Stimulated activated CD4-positive, alpha-beta T cell treated with anti-CD3 and anti-CD28 coated beads, Interleukin-2, amount 100 ng/mL, for 4 hours (primary cell): ENCODE measurements at regions not wholly inside any gene's neighbourhood (a gene's known extent, or its start where the extent isn't known, plus 50 kb on each side); places are given as distances from the start of the nearest gene placed in this dataset.

Experiments
- DNase-seq: peaks from one replicate; pipeline ENCODE4 v3.0.0-alpha.2; 2020; ENCODE audit warnings: low read depth

- DNase-seq: no peak
Measured at GRCh38 chr14:100381395-100382105, 58.4 kb downstream of the SLC25A47 start.

- DNase-seq: no peak
Measured at GRCh38 chr14:100382106-100382455, 58.9 kb downstream of the SLC25A47 start.

GRCh38 chr14:100383727-100384158 is 60.6 kb downstream of the SLC25A47 start:
- peak; percentile 52 for DNase-seq

- no peak for DNase-seq
Measured at GRCh38 chr14:100384277-100384676, 61.1 kb downstream of the SLC25A47 start.

DNA sequence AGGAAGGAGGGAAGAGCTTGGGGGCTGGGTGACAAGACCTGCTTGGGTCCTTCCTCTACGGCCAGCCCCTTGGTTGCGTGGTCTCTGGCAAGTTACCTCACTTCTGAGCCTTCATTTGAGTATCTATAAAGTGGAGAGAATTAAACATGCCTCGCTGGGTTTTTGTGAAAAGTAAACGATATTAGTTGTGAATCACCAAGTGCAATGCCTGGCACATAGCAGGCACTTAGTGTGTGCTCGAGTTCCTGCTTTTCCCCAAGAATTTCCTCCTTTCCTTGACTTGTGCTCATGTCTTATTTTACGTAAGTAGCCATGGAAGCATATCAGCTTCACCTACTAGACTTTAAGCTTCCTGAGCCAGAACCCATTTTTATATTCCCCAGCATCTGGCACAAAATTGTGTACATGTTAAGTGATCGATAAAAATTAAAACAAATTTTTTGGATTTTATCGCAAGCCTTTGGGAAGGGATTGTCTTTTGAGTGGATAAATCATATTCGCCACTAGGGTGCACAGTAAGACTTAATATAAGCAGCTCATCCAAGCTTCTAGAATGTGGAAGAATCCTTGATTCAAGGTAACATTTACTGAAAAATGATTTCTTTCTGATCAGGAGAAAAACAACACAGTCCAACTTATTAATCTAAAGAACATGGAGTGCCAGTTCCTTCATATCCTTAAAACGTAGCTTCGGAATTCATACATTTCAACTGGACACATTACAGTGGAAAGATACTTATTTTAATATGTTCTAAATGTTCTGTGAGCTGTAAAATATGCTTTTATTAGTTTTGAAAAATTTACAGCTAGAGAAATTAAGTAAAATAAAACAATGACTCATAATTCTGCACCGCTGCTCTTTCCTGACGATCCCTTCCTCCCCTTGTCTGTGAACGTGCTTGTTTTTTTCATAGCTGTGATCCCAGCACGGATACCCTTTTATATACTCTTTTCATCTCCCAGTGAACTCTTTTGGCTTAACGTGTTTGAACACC is 62.0 kb downstream of the SLC25A47 start:
- DNase-seq: no peak

DNA sequence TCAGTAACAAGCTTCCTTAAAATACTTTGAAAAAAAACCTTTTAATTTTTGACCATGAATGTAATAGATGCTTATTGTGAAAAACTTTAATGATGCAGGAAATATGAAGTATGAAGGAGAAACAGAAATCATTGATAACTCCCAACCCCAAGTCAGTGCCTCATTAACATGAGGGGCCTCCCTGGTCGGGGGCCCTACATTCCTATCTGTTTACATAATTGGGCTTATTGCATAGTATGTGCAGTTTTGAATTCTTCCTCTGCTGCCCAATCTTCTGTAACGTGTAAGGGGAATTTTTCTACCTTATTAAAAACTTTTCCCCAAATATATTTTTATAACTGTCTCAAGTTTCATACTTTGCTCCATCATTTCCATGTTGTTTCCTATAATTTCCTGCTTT is 63.0 kb downstream of the SLC25A47 start:
- DNase-seq: no peak

GRCh38 chr14:100386846-100387245 is 63.7 kb downstream of the SLC25A47 start:
- no peak for DNase-seq

GRCh38 chr14:100387450-100387849 is 64.3 kb downstream of the SLC25A47 start:
- DNase-seq: no peak

GRCh38 chr14:100388103-100389054 is 65.2 kb downstream of the SLC25A47 start:
- no peak for DNase-seq

DNA sequence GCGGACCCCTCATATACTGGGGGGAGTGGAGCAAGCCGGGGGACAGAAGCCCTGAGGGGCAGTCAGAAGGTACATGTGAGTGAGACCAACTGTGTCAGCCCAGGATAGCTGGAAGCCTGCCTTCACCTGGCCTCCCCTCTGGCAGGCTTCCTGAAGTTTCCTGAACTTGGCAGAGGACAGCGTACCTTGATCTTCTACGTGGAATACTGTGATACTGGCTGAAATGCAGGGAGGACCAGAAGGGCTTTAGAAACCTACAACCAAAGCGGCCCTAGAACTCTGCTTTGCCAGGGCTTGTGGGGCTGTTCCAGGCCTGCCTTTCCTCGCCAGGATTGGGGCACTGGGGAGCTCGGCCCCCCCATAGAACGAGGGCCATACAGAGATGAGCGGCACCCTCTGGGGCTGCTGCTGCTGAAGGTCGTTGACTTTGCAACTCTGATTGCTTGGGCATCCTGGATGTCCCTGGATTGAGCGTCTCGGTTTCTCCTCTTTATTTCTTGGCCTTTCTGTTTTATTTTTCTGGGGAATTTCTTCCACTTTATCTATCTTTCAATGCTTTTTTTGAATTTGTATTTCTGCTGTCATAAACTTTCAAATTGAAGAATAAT is 66.5 kb downstream of the SLC25A47 start:
- DNase-seq: no peak

GRCh38 chr14:100391173-100391572 is 68.0 kb downstream of the SLC25A47 start:
- DNase-seq: no peak

GRCh38 chr14:100391724-100392123 is 68.6 kb downstream of the SLC25A47 start:
- no peak for DNase-seq

- no peak for DNase-seq
Measured at GRCh38 chr14:100392356-100392755, 69.2 kb downstream of the SLC25A47 start.

DNA sequence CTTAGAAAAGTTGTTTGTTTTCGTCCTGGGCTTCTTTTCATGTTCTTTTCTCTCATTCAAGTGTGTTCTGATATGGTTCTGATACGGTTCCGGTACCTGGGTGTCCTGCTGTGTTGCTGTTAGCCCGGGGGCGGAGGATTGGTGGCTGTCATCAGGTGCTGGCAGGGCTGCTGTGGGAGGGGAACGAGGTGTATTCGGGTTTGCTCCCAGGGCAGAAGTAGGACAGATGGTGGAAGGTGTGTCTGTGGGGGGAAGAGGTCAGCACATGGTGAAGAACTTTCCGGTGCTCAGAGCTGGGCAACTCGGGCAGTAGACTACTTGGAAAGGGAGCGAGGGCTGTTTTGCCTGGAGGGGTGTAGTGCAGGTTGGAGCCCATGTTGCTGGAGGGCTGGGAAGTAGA is 70.2 kb downstream of the SLC25A47 start:
- DNase-seq: no peak

GRCh38 chr14:100393906-100394732 is 71.0 kb downstream of the SLC25A47 start:
- no peak for DNase-seq

- no peak for DNase-seq
Measured at GRCh38 chr14:100394886-100395672, 71.9 kb downstream of the SLC25A47 start.

- no peak for DNase-seq
Measured at GRCh38 chr14:100396266-100396795, 73.2 kb downstream of the SLC25A47 start.

DNA sequence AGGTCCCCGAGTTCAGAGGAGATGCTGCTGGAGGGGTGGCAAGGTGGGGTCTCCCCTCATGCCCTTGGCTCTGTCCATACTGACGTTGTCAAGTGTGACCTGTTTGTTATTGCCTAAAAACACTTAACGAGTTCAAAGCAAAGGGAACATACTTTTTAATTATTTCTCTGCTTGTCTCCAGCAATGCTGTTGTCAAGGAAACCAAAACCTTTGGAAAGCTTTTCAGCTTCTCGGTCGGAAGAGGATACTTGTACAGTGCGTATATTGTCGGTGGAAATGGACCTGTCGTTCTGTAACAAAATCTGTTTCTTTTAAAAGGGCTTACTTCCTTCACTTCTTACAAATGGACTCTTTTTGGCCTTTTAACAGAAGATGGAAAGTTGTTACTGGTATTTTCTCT is 73.9 kb downstream of the SLC25A47 start:
- no peak for DNase-seq

- no peak for DNase-seq
Measured at GRCh38 chr14:100398044-100398443, 74.9 kb downstream of the SLC25A47 start.
